HepG2 (cell line): ENCODE measurements at regions not wholly inside any gene's neighbourhood (a gene's known extent, or its start where the extent isn't known, plus 50 kb on each side); places are given as distances from the start of the nearest gene placed in this dataset.

Experiments used
- ATAC-seq: fragments of 200-7000 bp; cut with Tn5 transposase; 3 replicates; pipeline ENCODE4 v1.9.1; 2020; ENCODE audit warnings: mild to moderate bottlenecking, moderate library complexity
- BruUV-seq: library from RNA; stranded (reverse); fragments of 400-500 nt; replicated peaks from 2 replicates; lab custom pipeline; 2021; lab: Mats Ljungman, UMichigan
- CTCF ChIA-PET: fragments of 300-600 bp; formaldehyde crosslinking; extraction: SDS; loops from one replicate; lab custom pipeline; 2021; ENCODE audit warnings: low total read pairs, inconsistent platforms, low intra/inter-chr PET ratio; lab: Yijun Ruan, JAX
- POLR2A ChIA-PET: fragments of 350-600 bp; sonication (Branson Sonifier 250); formaldehyde crosslinking; loops from one replicate; lab custom pipeline; 2020; ENCODE audit warnings: antibody characterized with exemption, inconsistent platforms; lab: Yijun Ruan, JAX
- DNase-seq: peaks from one replicate; pipeline ENCODE4 v3.0.0-alpha.2; 2015; ENCODE audit warnings: low spot score
- FAIRE-seq: peaks from 3 replicates; lab custom pipeline; 2011; peaks lifted over from hg19 to GRCh38; lab: Jason Lieb, UNC
- H2AFZ ChIP-seq: one replicate; pipeline ENCODE4 v1.6.1; 2011; ENCODE audit warnings: low read length, inconsistent platforms
- H3K27ac ChIP-seq: fragments of 300-600 bp; 3 replicates; pipeline ENCODE4 v1.8.0; 2011; ENCODE audit warnings: mixed run types, mild to moderate bottlenecking, mixed read lengths, low read length, inconsistent platforms; ENCODE audit not compliant: insufficient read depth; ENCODE audit errors: extremely low read length
- H3K27me3 ChIP-seq, 2 experiments: fragments of 200-600 bp in 1 of 2; 2 replicates in 1 of 2; 3 replicates in 1 of 2; pipeline versions ENCODE4 v1.6.0 to v1.8.0; 2011; ENCODE audit warnings: low read length in 2 of 2, mild to moderate bottlenecking in 2 of 2, moderate library complexity in 2 of 2, inconsistent platforms in 1 of 2; ENCODE audit not compliant: insufficient read depth in 2 of 2, control insufficient read depth in 1 of 2
- H3K36me3 ChIP-seq, 2 experiments: fragments of 200-600 bp in 1 of 2; replicated peaks in 1 of 2; 2 replicates in 1 of 2; 3 replicates in 1 of 2; pipeline versions ENCODE4 v1.5.1 to v1.8.0; 2011; ENCODE audit warnings: low read length in 2 of 2, inconsistent platforms in 1 of 2; ENCODE audit not compliant: insufficient read depth in 2 of 2, control insufficient read depth in 1 of 2
- H3K4me1 ChIP-seq: 2 replicates; pipeline ENCODE4 v1.5.1; 2012; ENCODE audit warnings: low read length, inconsistent platforms; ENCODE audit not compliant: insufficient read depth
- H3K4me2 ChIP-seq: 2 replicates; pipeline ENCODE4 v1.6.0; 2011; ENCODE audit warnings: low read depth, low read length, inconsistent platforms
- H3K4me3 ChIP-seq, 3 experiments: fragments of 200-600 bp in 1 of 3; sonication (generic), shearing (Covaris generic) in 1 of 3; replicated peaks in 1 of 3; 2 replicates each; pipeline ENCODE4 v1.5.1; 2011 to 2016; ENCODE audit warnings: low read length in 3 of 3, inconsistent platforms in 2 of 3, low read depth in 2 of 3, mild to moderate bottlenecking in 2 of 3, control low read depth in 1 of 3, mixed read lengths in 1 of 3; ENCODE audit not compliant: insufficient read depth in 1 of 3
- H3K79me2 ChIP-seq: one replicate; pipeline ENCODE4 v1.6.1; 2011; ENCODE audit warnings: low read length, inconsistent platforms; ENCODE audit not compliant: insufficient read depth
- H3K9ac ChIP-seq: 2 replicates; pipeline ENCODE4 v1.6.0; 2011; ENCODE audit warnings: mild to moderate bottlenecking, low read depth, low read length, inconsistent platforms; ENCODE audit not compliant: insufficient read depth
- H3K9me3 ChIP-seq: 2 replicates; pipeline ENCODE4 v1.5.1; 2012; ENCODE audit warnings: mild to moderate bottlenecking, low read length
- H4K20me1 ChIP-seq: 2 replicates; pipeline ENCODE4 v1.6.0; 2011; ENCODE audit warnings: inconsistent platforms, mild to moderate bottlenecking, low read length, moderate library complexity; ENCODE audit not compliant: insufficient read depth
- ETV5 ChIP-seq: IDR thresholded peaks from 2 replicates; pipeline ENCODE4 v1.6.1; 2018; ENCODE audit warnings: missing biosample characterization, missing genetic modification reagents, inconsistent platforms, borderline replicate concordance
- KLF6 ChIP-seq: IDR thresholded peaks from 2 replicates; pipeline ENCODE4 v1.8.0; 2016; ENCODE audit warnings: missing biosample characterization, missing genetic modification reagents
- NFE2L1 ChIP-seq: sonication (generic); formaldehyde crosslinking; IDR thresholded peaks from 2 replicates; pipeline ENCODE4 v1.4.0; 2020; ENCODE audit warnings: missing genetic modification reagents, mild to moderate bottlenecking, borderline replicate concordance
- NPAS2 ChIP-seq: sonication (generic); formaldehyde crosslinking; IDR thresholded peaks from 2 replicates; pipeline ENCODE4 v1.8.0; 2022; ENCODE audit warnings: mild to moderate bottlenecking, missing genetic modification reagents, borderline replicate concordance
- PRMT3 ChIP-seq: sonication (generic); formaldehyde crosslinking; IDR thresholded peaks from 2 replicates; pipeline ENCODE4 v1.8.1; 2022; ENCODE audit warnings: low read depth, mild to moderate bottlenecking, moderate library complexity, missing genetic modification reagents, borderline replicate concordance
- RFX5 ChIP-seq: IDR thresholded peaks from 2 replicates; pipeline ENCODE4 v1.6.1; 2011; ENCODE audit warnings: low read depth, low read length, improper control_type of control experiment
- SALL1 ChIP-seq: sonication (generic); formaldehyde crosslinking; IDR thresholded peaks from 2 replicates; pipeline ENCODE4 v1.8.0; 2022; ENCODE audit warnings: mild to moderate bottlenecking, missing genetic modification reagents
- SETDB1 ChIP-seq: sonication (generic); formaldehyde crosslinking; IDR thresholded peaks from 2 replicates; pipeline ENCODE4 v1.5.1; 2020; ENCODE audit warnings: missing genetic modification reagents, mild to moderate bottlenecking, borderline replicate concordance
- STAT5B ChIP-seq: sonication (generic); formaldehyde crosslinking; IDR thresholded peaks from 2 replicates; pipeline ENCODE4 v1.4.0; 2020; ENCODE audit warnings: missing genetic modification reagents
- ZBTB7B ChIP-seq: sonication (generic); formaldehyde crosslinking; IDR thresholded peaks from 2 replicates; pipeline ENCODE4 v1.4.0; 2020; ENCODE audit warnings: missing genetic modification reagents
- ZFAT ChIP-seq: sonication (generic); formaldehyde crosslinking; conservative IDR thresholded peaks from 2 replicates; pipeline ENCODE4 v1.8.1; 2023; ENCODE audit warnings: missing genetic modification reagents, inconsistent platforms
- ZFX ChIP-seq: sonication (generic); formaldehyde crosslinking; IDR thresholded peaks from 2 replicates; pipeline ENCODE4 v1.4.0; 2020; ENCODE audit warnings: mild to moderate bottlenecking, low read depth, missing genetic modification reagents, moderate library complexity
- ZNF160 ChIP-seq: sonication (generic); formaldehyde crosslinking; IDR thresholded peaks from 2 replicates; pipeline ENCODE4 v1.8.0; 2022; ENCODE audit warnings: mild to moderate bottlenecking, inconsistent platforms, missing genetic modification reagents
- ZNF234 ChIP-seq: sonication (generic); formaldehyde crosslinking; conservative IDR thresholded peaks from 2 replicates; pipeline ENCODE4 v1.5.1; 2020; ENCODE audit warnings: mild to moderate bottlenecking, missing genetic modification reagents
- WGBS: methylation state at CpG from one replicate; pipeline ENCODE4 v1.1.6; 2017; ENCODE audit warnings: low lambda C conversion rate; 5-methylcytosine and 5-hydroxymethylcytosine counted together
- in situ Hi-C: cut with HindIII; loops from 2 replicates; pipeline ENCODE4 v1.10.0; 2017; ENCODE audit warnings: low pct_unique_long_range_greater_than_20kb; ENCODE audit not compliant: extremely low pct_ligation_motif_present
- intact Hi-C: fragments of 100-400 bp; cut with micrococcal nuclease; formaldehyde crosslinking; loops from one replicate; pipeline ENCODE4 v1.10.0; 2022; ENCODE audit not compliant: unreplicated experiment
- TF ChIP-seq, protein P1 (sequence below): sonication (generic); formaldehyde crosslinking; conservative IDR thresholded peaks from 2 replicates; pipeline ENCODE4 v1.8.0; 2022; ENCODE audit warnings: missing genetic modification reagents
- TF ChIP-seq, protein P2 (sequence below): sonication (generic); formaldehyde crosslinking; IDR thresholded peaks from 2 replicates; pipeline ENCODE4 v1.4.0; 2020; ENCODE audit warnings: missing genetic modification reagents

DNA sequence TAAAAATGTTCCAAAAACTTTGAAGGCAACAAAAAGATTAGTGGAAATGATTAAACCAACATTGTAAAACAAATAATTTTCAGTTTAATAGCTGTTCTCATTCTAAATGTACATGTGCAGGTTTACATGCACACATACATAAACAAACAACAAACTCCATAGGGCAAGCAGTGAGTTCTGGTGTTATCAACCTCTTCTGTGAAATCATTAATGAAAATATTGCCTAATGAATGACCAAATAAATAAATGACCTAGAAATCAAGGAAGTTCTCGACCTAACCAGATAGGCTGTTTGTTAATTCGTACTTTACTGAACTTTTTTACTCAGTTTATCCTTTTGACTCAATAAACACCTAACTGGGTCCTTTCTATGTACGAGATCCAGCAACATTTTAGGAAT lies 165.5 kb upstream of the RORB start:
- FAIRE-seq = no peak
- POLR2A ChIA-PET = no interaction called here
- in situ Hi-C loops = no loop called here
- Histone ChIP-seq H3K27ac (no peak overlapping the region), H3K4me3 (no peak overlapping the region), H2AFZ (no peak overlapping the region), H3K27me3 (no peaks in the 10 kb centered on the region), H3K4me1 (no peaks in the 10 kb centered on the region), H3K4me2 (no peak overlapping the region), H4K20me1 (no peaks in the 10 kb centered on the region), H3K9me3 (no peaks in the 10 kb centered on the region), H3K36me3 (no peaks in the 10 kb centered on the region), H3K9ac (no peak overlapping the region), H3K79me2 (no peaks in the 10 kb centered on the region)
- BruUV-seq = no TSS peak
- intact Hi-C loops = no loop called here
- ATAC-seq = no peak
- TF ChIP-seq ZNF160 (no peak), STAT5B (CRISPR knock-in tag) (no peak), ZBTB7B (CRISPR knock-in tag) (no peak), NPAS2 (CRISPR knock-in tag) (no peak), SALL1 (CRISPR knock-in tag) (no peak)
- TF ChIP-seq, protein P1, sequence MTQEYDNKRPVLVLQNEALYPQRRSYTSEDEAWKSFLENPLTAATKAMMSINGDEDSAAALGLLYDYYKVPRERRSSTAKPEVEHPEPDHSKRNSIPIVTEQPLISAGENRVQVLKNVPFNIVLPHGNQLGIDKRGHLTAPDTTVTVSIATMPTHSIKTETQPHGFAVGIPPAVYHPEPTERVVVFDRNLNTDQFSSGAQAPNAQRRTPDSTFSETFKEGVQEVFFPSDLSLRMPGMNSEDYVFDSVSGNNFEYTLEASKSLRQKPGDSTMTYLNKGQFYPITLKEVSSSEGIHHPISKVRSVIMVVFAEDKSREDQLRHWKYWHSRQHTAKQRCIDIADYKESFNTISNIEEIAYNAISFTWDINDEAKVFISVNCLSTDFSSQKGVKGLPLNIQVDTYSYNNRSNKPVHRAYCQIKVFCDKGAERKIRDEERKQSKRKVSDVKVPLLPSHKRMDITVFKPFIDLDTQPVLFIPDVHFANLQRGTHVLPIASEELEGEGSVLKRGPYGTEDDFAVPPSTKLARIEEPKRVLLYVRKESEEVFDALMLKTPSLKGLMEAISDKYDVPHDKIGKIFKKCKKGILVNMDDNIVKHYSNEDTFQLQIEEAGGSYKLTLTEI = no peak
- CTCF ChIA-PET = no interaction called here
- 2% methylated on average over 3 of the region's 3 CpGs for WGBS
- no peak for DNase-seq

DNA sequence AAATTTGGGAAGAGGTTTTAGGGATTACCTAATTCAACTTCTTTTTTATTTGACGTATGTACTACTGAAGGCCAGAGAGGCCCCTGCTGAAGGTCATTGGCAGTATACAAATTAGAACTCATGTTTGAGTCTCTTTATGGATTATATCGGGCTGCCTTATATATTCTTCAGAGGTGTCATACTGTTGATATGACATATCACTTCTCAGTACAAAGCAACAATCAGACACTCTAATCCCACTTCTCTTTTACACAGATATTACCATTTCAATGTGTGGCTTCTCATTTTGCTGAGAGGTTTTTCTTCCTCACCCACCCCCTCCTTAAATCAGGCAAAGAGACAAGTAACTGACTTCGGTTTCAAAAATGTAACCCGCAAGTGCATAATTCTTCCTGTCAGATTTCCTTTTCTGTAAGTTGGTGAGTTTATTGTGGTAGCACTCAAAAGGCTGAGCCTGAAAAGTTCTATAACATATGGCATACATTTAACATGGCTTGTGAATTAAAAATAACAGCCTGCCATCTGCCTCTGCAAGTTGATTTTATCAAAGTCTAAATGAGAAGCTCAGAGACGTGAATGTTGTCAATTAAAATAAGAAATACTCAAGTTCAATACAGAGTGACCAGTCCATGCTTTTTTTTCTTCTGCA lies 163.6 kb upstream of the RORB start:
- no peak for FAIRE-seq
- WGBS = 12% methylated on average over 5 of the region's 5 CpGs
- POLR2A ChIA-PET = no interaction called here
- no peak for TF ChIP-seq ZNF234 (CRISPR knock-in tag)
- no peak for TF ChIP-seq RFX5
- TF ChIP-seq, protein P2, sequence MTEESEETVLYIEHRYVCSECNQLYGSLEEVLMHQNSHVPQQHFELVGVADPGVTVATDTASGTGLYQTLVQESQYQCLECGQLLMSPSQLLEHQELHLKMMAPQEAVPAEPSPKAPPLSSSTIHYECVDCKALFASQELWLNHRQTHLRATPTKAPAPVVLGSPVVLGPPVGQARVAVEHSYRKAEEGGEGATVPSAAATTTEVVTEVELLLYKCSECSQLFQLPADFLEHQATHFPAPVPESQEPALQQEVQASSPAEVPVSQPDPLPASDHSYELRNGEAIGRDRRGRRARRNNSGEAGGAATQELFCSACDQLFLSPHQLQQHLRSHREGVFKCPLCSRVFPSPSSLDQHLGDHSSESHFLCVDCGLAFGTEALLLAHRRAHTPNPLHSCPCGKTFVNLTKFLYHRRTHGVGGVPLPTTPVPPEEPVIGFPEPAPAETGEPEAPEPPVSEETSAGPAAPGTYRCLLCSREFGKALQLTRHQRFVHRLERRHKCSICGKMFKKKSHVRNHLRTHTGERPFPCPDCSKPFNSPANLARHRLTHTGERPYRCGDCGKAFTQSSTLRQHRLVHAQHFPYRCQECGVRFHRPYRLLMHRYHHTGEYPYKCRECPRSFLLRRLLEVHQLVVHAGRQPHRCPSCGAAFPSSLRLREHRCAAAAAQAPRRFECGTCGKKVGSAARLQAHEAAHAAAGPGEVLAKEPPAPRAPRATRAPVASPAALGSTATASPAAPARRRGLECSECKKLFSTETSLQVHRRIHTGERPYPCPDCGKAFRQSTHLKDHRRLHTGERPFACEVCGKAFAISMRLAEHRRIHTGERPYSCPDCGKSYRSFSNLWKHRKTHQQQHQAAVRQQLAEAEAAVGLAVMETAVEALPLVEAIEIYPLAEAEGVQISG = no peak
- TF ChIP-seq SETDB1 (CRISPR knock-in tag) = no peak
- no peak for TF ChIP-seq ETV5 (CRISPR knock-in tag)
- no peak for TF ChIP-seq PRMT3 (CRISPR knock-in tag)
- no peak for TF ChIP-seq NFE2L1
- TF ChIP-seq ZFX (CRISPR knock-in tag) = no peak
- TF ChIP-seq ZFAT (CRISPR knock-in tag) = no peak
- TF ChIP-seq KLF6 = no peak

More for the DNA sequence above, 163.6 kb upstream of the RORB start:
- H2AFZ ChIP-seq = no peak overlapping the region
- CTCF ChIA-PET = no interaction called here
- intact Hi-C loops (no loop called here), in situ Hi-C loops (no loop called here)
- no peaks in the 10 kb centered on the region for H3K27me3 ChIP-seq
- H3K4me1 ChIP-seq = no peaks in the 10 kb centered on the region
- H3K79me2 ChIP-seq = no peaks in the 10 kb centered on the region
- no peak overlapping the region for H3K27ac ChIP-seq
- no peak overlapping the region for H3K9ac ChIP-seq
- no peak overlapping the region for H3K4me2 ChIP-seq
- H3K36me3 ChIP-seq = no peaks in the 10 kb centered on the region
- H4K20me1 ChIP-seq = no peaks in the 10 kb centered on the region
- no TSS peak for BruUV-seq
- DNase-seq (no peak), ATAC-seq (no peak)
- no peak overlapping the region for H3K4me3 ChIP-seq
- no peaks in the 10 kb centered on the region for H3K9me3 ChIP-seq
